HL-60 (cell line): ENCODE measurements at regions not wholly inside any gene's neighbourhood (a gene's known extent, or its start where the extent isn't known, plus 50 kb on each side); places are given as distances from the start of the nearest gene placed in this dataset.

ENCODE experiments used
- POLR2AphosphoS5 ChIP-seq: IDR thresholded peaks from 2 replicates; pipeline ENCODE4 v1.6.1; 2012; ENCODE audit warnings: low read depth
- TF ChIP-seq, protein P1 (sequence below): IDR thresholded peaks from one replicate; pipeline ENCODE4 v1.5.1; 2011; ENCODE audit warnings: low read length, control low read depth, inconsistent platforms; ENCODE audit not compliant: insufficient read depth
- TF ChIP-seq, protein P2 (sequence below): IDR thresholded peaks from 2 replicates; pipeline ENCODE4 v1.6.1; 2012; ENCODE audit warnings: low read depth; ENCODE audit not compliant: insufficient replicate concordance

DNA sequence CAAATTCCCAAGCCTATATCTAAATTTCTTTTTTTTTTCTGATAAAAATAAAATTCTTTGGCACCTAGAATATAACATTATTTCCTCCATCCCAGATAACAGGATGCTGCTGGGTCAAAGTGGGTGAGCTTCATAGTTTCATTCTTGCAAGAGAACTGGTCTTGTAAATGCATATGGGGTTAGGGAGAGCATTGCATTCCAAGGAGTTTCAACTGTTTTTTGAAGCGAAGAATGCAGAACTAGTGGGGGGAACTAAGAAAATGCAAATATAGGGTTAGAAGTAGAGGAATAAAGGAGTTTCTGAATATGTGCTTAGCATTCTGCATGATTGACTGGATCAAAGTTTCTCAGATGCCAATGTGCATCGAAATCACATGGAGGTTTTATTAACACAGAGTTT is 347.2 kb upstream of the XYLT1 start:
- TF ChIP-seq, protein P1, sequence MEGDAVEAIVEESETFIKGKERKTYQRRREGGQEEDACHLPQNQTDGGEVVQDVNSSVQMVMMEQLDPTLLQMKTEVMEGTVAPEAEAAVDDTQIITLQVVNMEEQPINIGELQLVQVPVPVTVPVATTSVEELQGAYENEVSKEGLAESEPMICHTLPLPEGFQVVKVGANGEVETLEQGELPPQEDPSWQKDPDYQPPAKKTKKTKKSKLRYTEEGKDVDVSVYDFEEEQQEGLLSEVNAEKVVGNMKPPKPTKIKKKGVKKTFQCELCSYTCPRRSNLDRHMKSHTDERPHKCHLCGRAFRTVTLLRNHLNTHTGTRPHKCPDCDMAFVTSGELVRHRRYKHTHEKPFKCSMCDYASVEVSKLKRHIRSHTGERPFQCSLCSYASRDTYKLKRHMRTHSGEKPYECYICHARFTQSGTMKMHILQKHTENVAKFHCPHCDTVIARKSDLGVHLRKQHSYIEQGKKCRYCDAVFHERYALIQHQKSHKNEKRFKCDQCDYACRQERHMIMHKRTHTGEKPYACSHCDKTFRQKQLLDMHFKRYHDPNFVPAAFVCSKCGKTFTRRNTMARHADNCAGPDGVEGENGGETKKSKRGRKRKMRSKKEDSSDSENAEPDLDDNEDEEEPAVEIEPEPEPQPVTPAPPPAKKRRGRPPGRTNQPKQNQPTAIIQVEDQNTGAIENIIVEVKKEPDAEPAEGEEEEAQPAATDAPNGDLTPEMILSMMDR: no peak
- TF ChIP-seq, protein P2, sequence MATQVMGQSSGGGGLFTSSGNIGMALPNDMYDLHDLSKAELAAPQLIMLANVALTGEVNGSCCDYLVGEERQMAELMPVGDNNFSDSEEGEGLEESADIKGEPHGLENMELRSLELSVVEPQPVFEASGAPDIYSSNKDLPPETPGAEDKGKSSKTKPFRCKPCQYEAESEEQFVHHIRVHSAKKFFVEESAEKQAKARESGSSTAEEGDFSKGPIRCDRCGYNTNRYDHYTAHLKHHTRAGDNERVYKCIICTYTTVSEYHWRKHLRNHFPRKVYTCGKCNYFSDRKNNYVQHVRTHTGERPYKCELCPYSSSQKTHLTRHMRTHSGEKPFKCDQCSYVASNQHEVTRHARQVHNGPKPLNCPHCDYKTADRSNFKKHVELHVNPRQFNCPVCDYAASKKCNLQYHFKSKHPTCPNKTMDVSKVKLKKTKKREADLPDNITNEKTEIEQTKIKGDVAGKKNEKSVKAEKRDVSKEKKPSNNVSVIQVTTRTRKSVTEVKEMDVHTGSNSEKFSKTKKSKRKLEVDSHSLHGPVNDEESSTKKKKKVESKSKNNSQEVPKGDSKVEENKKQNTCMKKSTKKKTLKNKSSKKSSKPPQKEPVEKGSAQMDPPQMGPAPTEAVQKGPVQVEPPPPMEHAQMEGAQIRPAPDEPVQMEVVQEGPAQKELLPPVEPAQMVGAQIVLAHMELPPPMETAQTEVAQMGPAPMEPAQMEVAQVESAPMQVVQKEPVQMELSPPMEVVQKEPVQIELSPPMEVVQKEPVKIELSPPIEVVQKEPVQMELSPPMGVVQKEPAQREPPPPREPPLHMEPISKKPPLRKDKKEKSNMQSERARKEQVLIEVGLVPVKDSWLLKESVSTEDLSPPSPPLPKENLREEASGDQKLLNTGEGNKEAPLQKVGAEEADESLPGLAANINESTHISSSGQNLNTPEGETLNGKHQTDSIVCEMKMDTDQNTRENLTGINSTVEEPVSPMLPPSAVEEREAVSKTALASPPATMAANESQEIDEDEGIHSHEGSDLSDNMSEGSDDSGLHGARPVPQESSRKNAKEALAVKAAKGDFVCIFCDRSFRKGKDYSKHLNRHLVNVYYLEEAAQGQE: no peak
- no peak for TF ChIP-seq POLR2AphosphoS5
